ENCODE measurements at regions not wholly inside any gene's neighbourhood (a gene's known extent, or its start where the extent isn't known, plus 50 kb on each side); places are given as distances from the start of the nearest gene placed in this dataset.

DNA sequence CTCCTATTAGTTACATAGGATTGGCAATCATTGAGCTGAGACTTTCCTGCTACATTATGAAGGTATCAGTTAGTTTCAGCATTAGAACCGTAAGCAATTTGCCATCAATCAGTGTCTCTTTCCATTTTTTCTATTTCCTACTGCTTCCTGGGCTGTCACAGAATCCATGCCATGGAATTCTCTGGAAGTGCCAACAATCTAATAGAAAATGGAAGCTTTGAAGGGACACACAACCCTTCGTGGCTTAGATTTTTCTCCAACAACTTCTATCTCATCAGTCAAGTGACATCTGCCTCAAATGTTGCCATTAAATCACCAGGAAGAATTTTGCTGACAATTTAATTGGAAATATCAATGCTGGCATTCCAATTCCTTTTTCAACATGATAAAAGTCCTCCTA lies 183.5 kb upstream of the PARD3B start:
- no peak overlapping the region for H4K8ac ChIP-seq (replicated peaks; ENCODE audit: insufficient read length, low read depth, low read length)
- H3K4ac ChIP-seq (ENCODE audit: low read depth, low read length) = no peak overlapping the region
- H3K79me1 ChIP-seq (ENCODE audit: insufficient read depth, low read depth, low read length, poor library complexity, severe bottlenecking) = no peaks in the 10 kb centered on the region
- H3K4me2 ChIP-seq (ENCODE audit: insufficient read depth, insufficient read length, low read length) = no peak overlapping the region
- no peak overlapping the region for H3K9ac ChIP-seq (ENCODE audit: extremely low read depth, insufficient read length, low read length)
- no peaks in the 10 kb centered on the region for H3K23me2 ChIP-seq (ENCODE audit: insufficient read length, low read depth, low read length, poor library complexity, severe bottlenecking)
- H2BK12ac ChIP-seq (ENCODE audit: insufficient read length, low read depth, low read length) = no peak overlapping the region
- H2AFZ ChIP-seq (ENCODE audit: low read length) = no peak overlapping the region
- WGBS (ENCODE audit: extremely low coverage, insufficient read length, low lambda C conversion rate) = no CpG with 5 or more reads among the region's 2 CpGs
- H4K91ac ChIP-seq (ENCODE audit: insufficient read length, low read depth, low read length) = no peak overlapping the region
- no peak overlapping the region for H2BK120ac ChIP-seq (ENCODE audit: low read depth, low read length, poor library complexity, severe bottlenecking)
- DNase-seq = no peak
- H4K20me1 ChIP-seq (ENCODE audit: control insufficient read depth, insufficient read depth, insufficient read length) = no peaks in the 10 kb centered on the region
- no peak overlapping the region for H3K14ac ChIP-seq (ENCODE audit: insufficient read depth, low read length)
- no peak overlapping the region for H3T11ph ChIP-seq (ENCODE audit: low read length)
- no peaks in the 10 kb centered on the region for H3K27me3 Mint-ChIP-seq (ENCODE audit: low read depth)
- H2BK5ac ChIP-seq (ENCODE audit: insufficient read length, low read length) = no peak overlapping the region
- no peak overlapping the region for H2BK20ac ChIP-seq (ENCODE audit: low read depth, low read length, poor library complexity, severe bottlenecking)
- no peak overlapping the region for H3K23ac ChIP-seq (ENCODE audit: insufficient read length, low read depth, low read length)
- no peaks in the 10 kb centered on the region for H3K36me3 Mint-ChIP-seq (ENCODE audit: insufficient read depth in 1 of 3, low read depth in 3 of 3)
- H2AK5ac ChIP-seq (ENCODE audit: insufficient read length, low read length) = no peak overlapping the region
- TF ChIP-seq, protein P1, sequence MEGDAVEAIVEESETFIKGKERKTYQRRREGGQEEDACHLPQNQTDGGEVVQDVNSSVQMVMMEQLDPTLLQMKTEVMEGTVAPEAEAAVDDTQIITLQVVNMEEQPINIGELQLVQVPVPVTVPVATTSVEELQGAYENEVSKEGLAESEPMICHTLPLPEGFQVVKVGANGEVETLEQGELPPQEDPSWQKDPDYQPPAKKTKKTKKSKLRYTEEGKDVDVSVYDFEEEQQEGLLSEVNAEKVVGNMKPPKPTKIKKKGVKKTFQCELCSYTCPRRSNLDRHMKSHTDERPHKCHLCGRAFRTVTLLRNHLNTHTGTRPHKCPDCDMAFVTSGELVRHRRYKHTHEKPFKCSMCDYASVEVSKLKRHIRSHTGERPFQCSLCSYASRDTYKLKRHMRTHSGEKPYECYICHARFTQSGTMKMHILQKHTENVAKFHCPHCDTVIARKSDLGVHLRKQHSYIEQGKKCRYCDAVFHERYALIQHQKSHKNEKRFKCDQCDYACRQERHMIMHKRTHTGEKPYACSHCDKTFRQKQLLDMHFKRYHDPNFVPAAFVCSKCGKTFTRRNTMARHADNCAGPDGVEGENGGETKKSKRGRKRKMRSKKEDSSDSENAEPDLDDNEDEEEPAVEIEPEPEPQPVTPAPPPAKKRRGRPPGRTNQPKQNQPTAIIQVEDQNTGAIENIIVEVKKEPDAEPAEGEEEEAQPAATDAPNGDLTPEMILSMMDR (conservative IDR thresholded peaks at IDR 0.05) = no peak
- no peak overlapping the region for H3K18ac ChIP-seq (ENCODE audit: insufficient read length, low read depth, low read length)
- no peak overlapping the region for H3K27ac ChIP-seq (ENCODE audit: insufficient read length, low read depth, low read length)
- no peak overlapping the region for H4K5ac ChIP-seq (ENCODE audit: insufficient read length, low read depth, low read length)
- H3K79me2 ChIP-seq (ENCODE audit: insufficient read depth, low read length) = no peaks in the 10 kb centered on the region
- H3K4me3 Mint-ChIP-seq = no peak overlapping the region
- H3K9me3 ChIP-seq (ENCODE audit: control insufficient read depth, low read depth, low read length) = no peaks in the 10 kb centered on the region
- H3K4me1 Mint-ChIP-seq = no peaks in the 10 kb centered on the region; a peak in 2 of 4 replicates
- no peaks in the 10 kb centered on the region for H3K9me3 Mint-ChIP-seq
- no peaks in the 10 kb centered on the region for H3K4me1 ChIP-seq (ENCODE audit: insufficient read depth, low read length)
- no peak overlapping the region for H3K56ac ChIP-seq (ENCODE audit: insufficient read length, low read depth, low read length)
- H2BK15ac ChIP-seq (ENCODE audit: low read depth, low read length) = no peak overlapping the region
- no peak overlapping the region for H3K27ac Mint-ChIP-seq
- H3K27me3 ChIP-seq (ENCODE audit: insufficient read depth, low read length) = no peaks in the 10 kb centered on the region

Data from H9 (cell line).